ENCODE measurements at regions not wholly inside any gene's neighbourhood (a gene's known extent, or its start where the extent isn't known, plus 50 kb on each side); places are given as distances from the start of the nearest gene placed in this dataset.

DNA sequence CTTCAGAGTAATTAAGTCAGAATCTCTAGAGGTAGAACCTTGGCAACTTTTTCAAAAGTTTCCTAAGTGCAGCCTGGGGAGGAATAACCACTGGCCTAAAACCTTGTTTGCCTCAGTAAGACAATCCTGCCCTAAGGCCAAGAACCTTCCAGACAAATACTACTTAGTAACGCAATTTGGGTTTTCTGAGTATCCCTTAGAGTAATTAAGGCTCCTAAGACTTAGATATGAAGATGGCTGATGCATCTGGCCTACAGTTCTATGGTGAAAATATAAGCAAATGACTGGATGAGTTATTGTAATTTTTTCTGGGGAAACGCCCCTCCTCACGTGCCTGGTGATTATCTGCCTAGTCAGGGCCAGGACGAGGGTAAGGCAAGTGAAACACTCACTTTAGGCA, 95.7 kb upstream of the DLX2 start:
- in situ Hi-C loops (cut with HindIII; ENCODE audit: low sequenced_read_pairs): no loop called here
- TF ChIP-seq, protein P1, sequence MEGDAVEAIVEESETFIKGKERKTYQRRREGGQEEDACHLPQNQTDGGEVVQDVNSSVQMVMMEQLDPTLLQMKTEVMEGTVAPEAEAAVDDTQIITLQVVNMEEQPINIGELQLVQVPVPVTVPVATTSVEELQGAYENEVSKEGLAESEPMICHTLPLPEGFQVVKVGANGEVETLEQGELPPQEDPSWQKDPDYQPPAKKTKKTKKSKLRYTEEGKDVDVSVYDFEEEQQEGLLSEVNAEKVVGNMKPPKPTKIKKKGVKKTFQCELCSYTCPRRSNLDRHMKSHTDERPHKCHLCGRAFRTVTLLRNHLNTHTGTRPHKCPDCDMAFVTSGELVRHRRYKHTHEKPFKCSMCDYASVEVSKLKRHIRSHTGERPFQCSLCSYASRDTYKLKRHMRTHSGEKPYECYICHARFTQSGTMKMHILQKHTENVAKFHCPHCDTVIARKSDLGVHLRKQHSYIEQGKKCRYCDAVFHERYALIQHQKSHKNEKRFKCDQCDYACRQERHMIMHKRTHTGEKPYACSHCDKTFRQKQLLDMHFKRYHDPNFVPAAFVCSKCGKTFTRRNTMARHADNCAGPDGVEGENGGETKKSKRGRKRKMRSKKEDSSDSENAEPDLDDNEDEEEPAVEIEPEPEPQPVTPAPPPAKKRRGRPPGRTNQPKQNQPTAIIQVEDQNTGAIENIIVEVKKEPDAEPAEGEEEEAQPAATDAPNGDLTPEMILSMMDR (IDR thresholded peaks at IDR 0.05; ENCODE audit: low read depth, low read length, missing control alignments): no peak
- DNase-seq (ENCODE audit: low read depth): no peak
- H3K4me3 ChIP-seq (ENCODE audit: low read depth, low read length): no peak overlapping the region

DNA sequence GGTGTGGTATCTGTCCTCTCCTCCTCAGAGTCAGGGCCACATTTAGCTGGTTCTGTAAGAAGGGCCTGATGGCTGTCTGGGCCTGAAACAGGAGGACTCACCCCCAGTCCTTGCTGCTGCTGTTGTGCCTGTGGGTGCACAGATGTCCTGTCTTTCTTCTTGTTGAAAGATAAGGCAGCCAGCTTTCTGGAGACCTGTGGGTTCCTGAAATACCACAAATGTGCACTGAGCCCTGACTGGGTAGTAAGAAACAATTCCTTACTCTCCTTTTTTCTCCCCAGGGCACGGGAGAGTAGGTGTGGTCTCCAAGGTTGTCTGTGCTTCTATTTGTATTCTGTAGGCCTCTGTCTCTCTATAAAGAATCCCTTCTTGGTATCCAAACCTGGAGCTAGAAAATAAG, 96.2 kb upstream of the DLX2 start:
- H3K4me3 ChIP-seq (ENCODE audit: low read depth, low read length): no peak overlapping the region
- in situ Hi-C loops (cut with HindIII; ENCODE audit: low sequenced_read_pairs): no loop called here
- TF ChIP-seq, protein P1 (IDR thresholded peaks at IDR 0.05; ENCODE audit: low read depth, low read length, missing control alignments): no peak
- no peak for DNase-seq (ENCODE audit: low read depth)

DNA sequence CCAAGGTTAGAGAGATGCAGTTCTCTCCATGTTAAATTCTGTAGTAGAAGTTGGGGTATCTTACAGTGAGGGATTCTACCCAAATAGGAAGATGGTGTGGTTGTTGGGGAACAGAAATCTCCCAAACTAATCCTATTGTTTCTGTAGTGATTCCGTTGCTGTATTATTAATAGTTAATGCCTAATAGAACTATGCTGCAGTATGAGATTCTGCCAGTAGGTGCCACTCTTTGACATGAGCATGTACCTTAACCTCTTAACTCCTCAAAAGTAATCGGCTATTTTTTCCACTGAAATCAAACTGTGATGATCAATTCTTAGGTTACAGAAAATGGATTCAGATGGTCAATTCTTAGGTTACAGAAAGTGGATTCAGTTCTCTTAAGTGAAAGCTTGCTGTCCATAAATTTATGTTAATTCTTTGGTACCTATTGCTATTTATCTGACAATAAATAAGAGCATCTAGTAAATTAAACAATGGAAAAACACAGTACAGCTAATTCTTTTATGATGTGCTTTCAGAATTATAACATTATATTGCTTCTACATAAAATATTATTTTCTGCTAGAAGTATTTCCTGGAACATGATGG, 97.9 kb upstream of the DLX2 start:
- in situ Hi-C loops (cut with HindIII; ENCODE audit: low sequenced_read_pairs): no loop called here
- TF ChIP-seq, protein P1 (IDR thresholded peaks at IDR 0.05; ENCODE audit: low read depth, low read length, missing control alignments): peak; percentile 29
- no peak overlapping the region for H3K4me3 ChIP-seq (ENCODE audit: low read depth, low read length)
- DNase-seq (ENCODE audit: low read depth): no peak

- TF ChIP-seq, protein P1 (IDR thresholded peaks at IDR 0.05; ENCODE audit: low read depth, low read length, missing control alignments): no peak
- in situ Hi-C loops (cut with HindIII; ENCODE audit: low sequenced_read_pairs): no loop called here
Observed at GRCh38 chr2:172204309-172204708, 101.6 kb upstream of the DLX2 start.

DNA sequence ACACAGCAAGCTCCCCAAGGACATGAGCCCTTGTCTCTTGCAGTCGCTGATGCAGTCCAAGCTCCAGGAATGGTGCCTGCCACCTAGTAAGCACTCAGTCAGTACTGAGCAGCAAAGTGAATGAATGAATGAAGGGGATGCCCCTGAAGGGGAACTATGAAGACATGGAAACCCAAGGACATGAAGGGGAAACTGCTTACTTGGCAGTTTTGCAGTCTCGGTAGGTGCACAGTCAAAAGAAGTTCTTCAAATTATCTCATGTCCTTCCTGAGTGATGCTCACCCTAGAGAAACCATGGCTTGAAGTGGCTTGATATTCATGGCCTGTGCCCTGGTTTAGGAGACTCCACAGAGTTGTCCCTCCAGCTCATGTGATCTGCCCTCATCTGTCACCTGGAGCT, 102.1 kb upstream of the DLX2 start:
- in situ Hi-C loops (cut with HindIII; ENCODE audit: low sequenced_read_pairs): no loop called here
- no peak for DNase-seq (ENCODE audit: low read depth)
- H3K4me3 ChIP-seq (ENCODE audit: low read depth, low read length): no peak overlapping the region
- TF ChIP-seq, protein P1 (IDR thresholded peaks at IDR 0.05; ENCODE audit: low read depth, low read length, missing control alignments): no peak

More at GRCh38 chr2:172204309-172204708, 101.6 kb upstream of the DLX2 start:
- no peak overlapping the region for H3K4me3 ChIP-seq (ENCODE audit: low read depth, low read length)
- no peak for DNase-seq (ENCODE audit: low read depth)

DNA sequence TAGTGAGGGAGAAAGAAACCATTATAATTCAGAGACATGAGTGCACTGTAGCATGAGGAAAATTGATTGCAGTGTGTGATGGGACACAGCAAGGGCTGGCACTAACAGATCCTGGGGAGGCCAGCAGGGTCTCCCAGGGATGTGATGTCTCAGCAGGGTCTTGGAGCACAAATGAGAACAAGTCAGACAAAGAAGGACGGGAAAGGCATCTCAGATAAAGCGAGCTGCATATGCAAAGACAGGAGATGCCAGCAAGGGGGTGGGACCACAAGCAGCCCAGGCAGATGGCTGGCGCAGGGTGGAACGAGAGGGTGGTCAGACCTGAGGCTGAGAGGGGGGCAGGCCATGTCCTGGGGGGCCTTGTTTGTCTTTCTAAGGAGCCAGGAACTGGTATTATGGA, 102.6 kb upstream of the DLX2 start:
- in situ Hi-C loops (cut with HindIII; ENCODE audit: low sequenced_read_pairs): no loop called here
- no peak overlapping the region for H3K4me3 ChIP-seq (ENCODE audit: low read depth, low read length)
- TF ChIP-seq, protein P1 (IDR thresholded peaks at IDR 0.05; ENCODE audit: low read depth, low read length, missing control alignments): no peak
- DNase-seq (ENCODE audit: low read depth): no peak

All from astrocyte of the cerebellum (primary cell).